ENCODE measurements at regions not wholly inside any gene's neighbourhood (a gene's known extent, or its start where the extent isn't known, plus 50 kb on each side); places are given as distances from the start of the nearest gene placed in this dataset.

DNA sequence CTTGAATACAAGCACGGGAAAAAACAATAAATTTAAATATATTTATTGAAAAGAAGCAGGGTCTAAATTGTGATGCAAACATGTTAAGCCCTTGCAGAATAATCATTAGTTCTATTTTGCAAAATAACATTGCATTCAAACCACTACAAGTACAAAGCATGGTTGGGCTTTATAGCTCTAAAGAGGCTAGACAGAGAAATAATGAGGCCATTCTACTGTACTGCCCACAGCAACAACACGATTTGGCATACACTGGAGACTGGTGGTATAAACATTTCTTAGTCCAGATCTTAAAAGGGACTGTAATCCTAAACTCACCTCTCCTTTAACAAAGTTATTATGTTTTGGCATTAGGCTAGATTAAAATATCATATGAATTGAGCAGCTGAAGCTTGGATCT lies 204.3 kb upstream of the LRIG1 start:
- TF ChIP-seq YY1 (IDR thresholded peaks at IDR 0.05; ENCODE audit: insufficient read depth, insufficient read length) (no peak), ZNF274 (IDR thresholded peaks at IDR 0.05; ENCODE audit: low read depth, low read length) (no peak), SUZ12 (IDR thresholded peaks at IDR 0.05; ENCODE audit: extremely low read depth, insufficient read depth, insufficient read length) (no peak)
